ENCODE measurements at regions not wholly inside any gene's neighbourhood (a gene's known extent, or its start where the extent isn't known, plus 50 kb on each side); places are given as distances from the start of the nearest gene placed in this dataset.

- Histone ChIP-seq H3K9ac (ENCODE audit: extremely low read depth, low read length, poor library complexity, severe bottlenecking) (no peak overlapping the region), H3K4me3 (ENCODE audit: low read length) (no peak overlapping the region), H3K36me3 (ENCODE audit: control insufficient read depth, insufficient read depth, low read length) (no peaks in the 10 kb centered on the region), H3K4me1 (ENCODE audit: control insufficient read depth, insufficient read depth, low read length) (no peaks in the 10 kb centered on the region), H3K27me3 (ENCODE audit: control insufficient read depth, insufficient read depth, low read length, poor library complexity, severe bottlenecking) (no peaks in the 10 kb centered on the region), H3K27ac (ENCODE audit: low read depth, low read length) (no peak overlapping the region), H3K9me3 (ENCODE audit: control insufficient read depth, low read length) (no peaks in the 10 kb centered on the region)
- H3K9me3 Mint-ChIP-seq = peaks cover 4% of the 10 kb centered on the region
- 52 to 57% methylated on average over 1 to 3 of the region's 3 CpGs for WGBS, 2 experiments (ENCODE audit: insufficient coverage in 1 of 2, insufficient read length in 1 of 2)
- H3K27me3 Mint-ChIP-seq (ENCODE audit: insufficient read depth) = no peaks in the 10 kb centered on the region
- H3K36me3 Mint-ChIP-seq (ENCODE audit: low read depth) = no peaks in the 10 kb centered on the region
- H3K4me3 Mint-ChIP-seq = no peak overlapping the region
- TF ChIP-seq CTCF (conservative IDR thresholded peaks at IDR 0.05) = no peak
- no peak overlapping the region for H3K27ac Mint-ChIP-seq
- DNase-seq = no peak
- H3K4me1 Mint-ChIP-seq = no peaks in the 10 kb centered on the region
Measured at GRCh38 chr6:18861204-18861603, 474.1 kb downstream of the RNF144B start.

GRCh38 chr6:18883268-18883667 lies 496.1 kb downstream of the RNF144B start:
- Histone ChIP-seq H3K4me1 (ENCODE audit: control insufficient read depth, insufficient read depth, low read length) (no peaks in the 10 kb centered on the region), H3K9ac (ENCODE audit: extremely low read depth, low read length, poor library complexity, severe bottlenecking) (no peak overlapping the region), H3K9me3 (ENCODE audit: control insufficient read depth, low read length) (peaks cover 18% of the 10 kb centered on the region), H3K27me3 (ENCODE audit: control insufficient read depth, insufficient read depth, low read length, poor library complexity, severe bottlenecking) (no peaks in the 10 kb centered on the region), H3K27ac (ENCODE audit: low read depth, low read length) (no peak overlapping the region), H3K36me3 (ENCODE audit: control insufficient read depth, insufficient read depth, low read length) (no peaks in the 10 kb centered on the region), H3K4me3 (ENCODE audit: low read length) (no peak overlapping the region)
- TF ChIP-seq CTCF (conservative IDR thresholded peaks at IDR 0.05) = no peak
- H3K4me1 Mint-ChIP-seq = no peaks in the 10 kb centered on the region
- no peak overlapping the region for H3K4me3 Mint-ChIP-seq
- H3K27ac Mint-ChIP-seq = no peak overlapping the region
- 96 to 100% methylated on average over 2 of the region's 2 CpGs for WGBS, 2 experiments (ENCODE audit: insufficient coverage in 1 of 2, insufficient read length in 1 of 2)
- no peak for DNase-seq
- no peaks in the 10 kb centered on the region for H3K27me3 Mint-ChIP-seq (ENCODE audit: insufficient read depth)
- no peaks in the 10 kb centered on the region for H3K36me3 Mint-ChIP-seq (ENCODE audit: low read depth)
- peaks cover 12% of the 10 kb centered on the region for H3K9me3 Mint-ChIP-seq

- Mint-ChIP-seq H3K36me3 (ENCODE audit: low read depth) (no peaks in the 10 kb centered on the region), H3K9me3 (peaks cover 12% of the 10 kb centered on the region), H3K4me3 (no peak overlapping the region), H3K27me3 (ENCODE audit: insufficient read depth) (no peaks in the 10 kb centered on the region), H3K27ac (no peak overlapping the region), H3K4me1 (no peaks in the 10 kb centered on the region)
- no peak for TF ChIP-seq CTCF (conservative IDR thresholded peaks at IDR 0.05)
- no peak for DNase-seq
- Histone ChIP-seq H3K4me1 (ENCODE audit: control insufficient read depth, insufficient read depth, low read length) (no peaks in the 10 kb centered on the region), H3K9ac (ENCODE audit: extremely low read depth, low read length, poor library complexity, severe bottlenecking) (no peak overlapping the region), H3K9me3 (ENCODE audit: control insufficient read depth, low read length) (peaks cover 18% of the 10 kb centered on the region), H3K27me3 (ENCODE audit: control insufficient read depth, insufficient read depth, low read length, poor library complexity, severe bottlenecking) (no peaks in the 10 kb centered on the region), H3K36me3 (ENCODE audit: control insufficient read depth, insufficient read depth, low read length) (no peaks in the 10 kb centered on the region), H3K27ac (ENCODE audit: low read depth, low read length) (no peak overlapping the region), H3K4me3 (ENCODE audit: low read length) (no peak overlapping the region)
- WGBS, 2 experiments (ENCODE audit: insufficient coverage in 1 of 2, insufficient read length in 1 of 2) = 96% methylated on average over 2 of the region's 3 CpGs; no CpG with 5 or more reads in 1 of the 2 experiments
Measured at GRCh38 chr6:18883851-18884250, 496.7 kb downstream of the RNF144B start.

All from endodermal cell (in vitro differentiated cells).